ENCODE measurements at regions not wholly inside any gene's neighbourhood (a gene's known extent, or its start where the extent isn't known, plus 50 kb on each side); places are given as distances from the start of the nearest gene placed in this dataset.
"Not testable (repeated sequence)": the region's sequence is repeated elsewhere in the genome, so short reads cannot be mapped to it uniquely, and the experiment has no call there.

GRCh38 chr1:229133151-229133550, 137.8 kb upstream of the RAB4A start:
- H3K36me3 Mint-ChIP-seq, result peaks cover 11% of the 10 kb centered on the region
- no peaks in the 10 kb centered on the region for H3K27me3 Mint-ChIP-seq
- no peak for TF ChIP-seq CTCF (conservative IDR thresholded peaks at IDR 0.05)
- H3K4me1 Mint-ChIP-seq (ENCODE audit: unreplicated experiment), result peaks cover 32% of the 10 kb centered on the region
- H3K9me3 Mint-ChIP-seq, result peaks cover 8% of the 10 kb centered on the region
- no peak overlapping the region for H3K27ac Mint-ChIP-seq
- DNase-seq (ENCODE audit: extremely low spot score, unreplicated experiment), result no peak
- H3K4me3 Mint-ChIP-seq, result no peak overlapping the region

GRCh38 chr1:229133811-229134210, 137.1 kb upstream of the RAB4A start:
- no peaks in the 10 kb centered on the region for H3K27me3 Mint-ChIP-seq
- H3K4me3 Mint-ChIP-seq, result no peak overlapping the region
- H3K9me3 Mint-ChIP-seq, result peaks cover 8% of the 10 kb centered on the region
- no peak for TF ChIP-seq CTCF (conservative IDR thresholded peaks at IDR 0.05)
- peaks cover 11% of the 10 kb centered on the region for H3K36me3 Mint-ChIP-seq
- no peak overlapping the region for H3K27ac Mint-ChIP-seq
- H3K4me1 Mint-ChIP-seq (ENCODE audit: unreplicated experiment), result peaks cover 34% of the 10 kb centered on the region
- DNase-seq (ENCODE audit: extremely low spot score, unreplicated experiment), result no peak

- not testable (repeated sequence) for H3K4me3 Mint-ChIP-seq; H3K27me3 Mint-ChIP-seq; H3K9me3 Mint-ChIP-seq; DNase-seq (ENCODE audit: extremely low spot score, unreplicated experiment); H3K27ac Mint-ChIP-seq
- Mint-ChIP-seq H3K4me1 (ENCODE audit: unreplicated experiment) (peaks cover 35% of the 10 kb centered on the region), H3K36me3 (peaks cover 11% of the 10 kb centered on the region)
Observed at GRCh38 chr1:229134381-229135217, 136.3 kb upstream of the RAB4A start.

- Mint-ChIP-seq H3K36me3 (peaks cover 11% of the 10 kb centered on the region), H3K27ac (no peak overlapping the region)
- TF ChIP-seq CTCF (conservative IDR thresholded peaks at IDR 0.05), result no peak
Observed at GRCh38 chr1:229135773-229136172, 135.1 kb upstream of the RAB4A start.

GRCh38 chr1:229136822-229137221, 134.1 kb upstream of the RAB4A start:
- Mint-ChIP-seq H3K36me3 (peaks cover 11% of the 10 kb centered on the region), H3K9me3 (peaks cover 8% of the 10 kb centered on the region), H3K27ac (no peak overlapping the region), H3K4me3 (no peak overlapping the region), H3K4me1 (ENCODE audit: unreplicated experiment) (peaks cover 28% of the 10 kb centered on the region), H3K27me3 (no peaks in the 10 kb centered on the region)
- TF ChIP-seq CTCF (conservative IDR thresholded peaks at IDR 0.05), result no peak
- no peak for DNase-seq (ENCODE audit: extremely low spot score, unreplicated experiment)

More at GRCh38 chr1:229135773-229136172, 135.1 kb upstream of the RAB4A start:
- Mint-ChIP-seq H3K9me3 (peaks cover 8% of the 10 kb centered on the region), H3K4me1 (ENCODE audit: unreplicated experiment) (peaks cover 33% of the 10 kb centered on the region), H3K4me3 (no peak overlapping the region), H3K27me3 (no peaks in the 10 kb centered on the region)
- DNase-seq (ENCODE audit: extremely low spot score, unreplicated experiment), result no peak

- no peak for TF ChIP-seq CTCF (conservative IDR thresholded peaks at IDR 0.05)
- Mint-ChIP-seq H3K9me3 (peaks cover 8% of the 10 kb centered on the region), H3K4me3 (no peak overlapping the region)
Observed at GRCh38 chr1:229137271-229137670, 133.6 kb upstream of the RAB4A start.

More at GRCh38 chr1:229137271-229137670, 133.6 kb upstream of the RAB4A start:
- DNase-seq (ENCODE audit: extremely low spot score, unreplicated experiment), result no peak
- Mint-ChIP-seq H3K4me1 (ENCODE audit: unreplicated experiment) (peaks cover 26% of the 10 kb centered on the region), H3K27ac (no peak overlapping the region), H3K36me3 (peaks cover 11% of the 10 kb centered on the region), H3K27me3 (no peaks in the 10 kb centered on the region)

Data from type B pancreatic cell (in vitro differentiated cells).